Cardiac muscle cell (in vitro differentiated cells and primary cell): ENCODE measurements at regions not wholly inside any gene's neighbourhood (a gene's known extent, or its start where the extent isn't known, plus 50 kb on each side); places are given as distances from the start of the nearest gene placed in this dataset.

Experiments
- DNase-seq, 2 donors: peaks; one replicate each; pipeline versions ENCODE4 v3.0.0 to v3.0.0-alpha.2; 2010 to 2017; ENCODE audit warnings: low read depth in 1 of 2, low spot score in 1 of 2
- H3K27ac ChIP-seq: fragments of 200-600 bp; sonication (generic); 2 replicates; pipeline ENCODE4 v1.5.1; 2016
- H3K27me3 ChIP-seq: fragments of 200-600 bp; sonication (generic); 2 replicates; pipeline ENCODE4 v1.6.0; 2016; ENCODE audit warnings: control low read depth
- H3K36me3 ChIP-seq: fragments of 200-600 bp; sonication (generic); 2 replicates; pipeline ENCODE4 v1.5.1; 2016; ENCODE audit warnings: control low read depth
- H3K4me1 ChIP-seq: fragments of 200-600 bp; sonication (generic); 2 replicates; pipeline ENCODE4 v1.8.1; 2017; ENCODE audit warnings: low read depth, mild to moderate bottlenecking, mixed run types
- H3K4me3 ChIP-seq: fragments of 200-600 bp; sonication (generic); 2 replicates; pipeline ENCODE4 v1.5.1; 2016; ENCODE audit warnings: mild to moderate bottlenecking
- H3K9me3 ChIP-seq: fragments of 200-600 bp; sonication (generic); 2 replicates; pipeline ENCODE4 v1.5.1; 2017; ENCODE audit warnings: low read depth, mild to moderate bottlenecking, control low read depth
- TF ChIP-seq, protein P1 (sequence below): IDR thresholded peaks from 2 replicates; pipeline ENCODE4 v1.5.1; 2012; ENCODE audit warnings: low read depth, mild to moderate bottlenecking, low read length

DNA sequence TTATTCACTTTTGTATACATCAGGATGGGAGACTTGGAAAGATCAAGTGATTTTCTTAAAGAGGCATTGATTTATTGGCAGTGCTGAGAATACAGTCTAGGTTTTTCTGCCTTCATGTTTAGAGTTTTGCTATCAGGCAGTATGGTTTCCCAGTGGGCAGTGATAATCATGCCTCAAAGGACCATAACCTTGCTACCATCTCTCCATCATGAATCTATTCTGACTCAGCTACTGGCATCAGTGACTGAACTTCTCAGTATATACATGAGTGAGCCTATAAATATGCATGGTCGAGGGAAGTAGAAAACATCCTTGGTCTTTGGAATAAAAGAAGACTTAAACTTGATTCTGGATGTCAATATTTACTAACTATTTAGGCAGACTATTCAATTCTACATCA, 562.0 kb upstream of the AADAT start:
- DNase-seq, result no peak
- no peaks in the 10 kb centered on the region for H3K36me3 ChIP-seq
- H3K27ac ChIP-seq, result no peak overlapping the region

DNA sequence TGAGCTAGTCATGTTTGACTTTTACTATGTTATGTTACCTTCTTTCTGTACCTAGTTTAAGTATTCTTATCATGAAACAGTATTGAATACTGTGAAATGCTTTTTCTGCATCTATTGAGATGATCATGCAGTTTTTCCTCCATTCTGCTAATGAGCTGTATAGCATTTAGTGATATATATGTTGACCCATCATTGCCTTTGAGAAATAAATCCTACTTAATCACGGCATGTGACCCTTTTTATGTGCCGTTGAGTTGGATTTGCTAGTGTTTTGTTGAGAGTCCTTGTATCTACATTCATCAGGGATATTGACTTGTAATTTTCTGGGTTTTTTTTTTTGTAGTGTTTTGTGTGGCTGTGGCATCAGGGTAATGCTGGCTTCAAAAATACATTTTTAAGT, 537.7 kb upstream of the AADAT start:
- DNase-seq, result no peak
- Histone ChIP-seq H3K36me3 (no peaks in the 10 kb centered on the region), H3K27me3 (no peaks in the 10 kb centered on the region), H3K27ac (no peak overlapping the region), H3K4me1 (no peaks in the 10 kb centered on the region), H3K9me3 (no peaks in the 10 kb centered on the region), H3K4me3 (no peak overlapping the region)
- TF ChIP-seq, protein P1, sequence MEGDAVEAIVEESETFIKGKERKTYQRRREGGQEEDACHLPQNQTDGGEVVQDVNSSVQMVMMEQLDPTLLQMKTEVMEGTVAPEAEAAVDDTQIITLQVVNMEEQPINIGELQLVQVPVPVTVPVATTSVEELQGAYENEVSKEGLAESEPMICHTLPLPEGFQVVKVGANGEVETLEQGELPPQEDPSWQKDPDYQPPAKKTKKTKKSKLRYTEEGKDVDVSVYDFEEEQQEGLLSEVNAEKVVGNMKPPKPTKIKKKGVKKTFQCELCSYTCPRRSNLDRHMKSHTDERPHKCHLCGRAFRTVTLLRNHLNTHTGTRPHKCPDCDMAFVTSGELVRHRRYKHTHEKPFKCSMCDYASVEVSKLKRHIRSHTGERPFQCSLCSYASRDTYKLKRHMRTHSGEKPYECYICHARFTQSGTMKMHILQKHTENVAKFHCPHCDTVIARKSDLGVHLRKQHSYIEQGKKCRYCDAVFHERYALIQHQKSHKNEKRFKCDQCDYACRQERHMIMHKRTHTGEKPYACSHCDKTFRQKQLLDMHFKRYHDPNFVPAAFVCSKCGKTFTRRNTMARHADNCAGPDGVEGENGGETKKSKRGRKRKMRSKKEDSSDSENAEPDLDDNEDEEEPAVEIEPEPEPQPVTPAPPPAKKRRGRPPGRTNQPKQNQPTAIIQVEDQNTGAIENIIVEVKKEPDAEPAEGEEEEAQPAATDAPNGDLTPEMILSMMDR, result no peak

More for the DNA sequence above, 562.0 kb upstream of the AADAT start:
- H3K4me1 ChIP-seq, result no peaks in the 10 kb centered on the region
- H3K27me3 ChIP-seq, result no peaks in the 10 kb centered on the region
- no peak overlapping the region for H3K4me3 ChIP-seq
- TF ChIP-seq, protein P1, result no peak
- no peaks in the 10 kb centered on the region for H3K9me3 ChIP-seq

DNA sequence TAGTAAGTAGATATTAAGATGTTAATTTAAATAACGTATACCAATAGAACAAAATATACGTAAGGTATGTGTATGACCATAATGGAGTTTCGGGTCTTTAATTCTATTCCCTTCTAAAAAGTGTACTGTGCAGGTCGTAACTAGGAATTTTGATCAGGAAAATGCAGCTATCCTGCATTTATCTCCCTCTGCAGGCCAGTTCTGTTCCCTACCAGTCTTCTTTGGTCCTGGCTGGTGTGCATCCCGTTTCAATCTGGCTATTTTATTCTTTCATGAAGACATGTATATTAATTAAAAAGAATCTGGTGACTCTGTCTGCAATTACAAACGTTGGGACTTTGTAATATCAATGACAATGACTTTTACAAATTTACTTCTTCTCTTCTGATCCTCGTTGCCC, 534.1 kb upstream of the AADAT start:
- Histone ChIP-seq H3K4me1 (no peaks in the 10 kb centered on the region), H3K27ac (no peak overlapping the region), H3K36me3 (no peaks in the 10 kb centered on the region), H3K9me3 (no peaks in the 10 kb centered on the region), H3K27me3 (no peaks in the 10 kb centered on the region), H3K4me3 (no peak overlapping the region)
- no peak for DNase-seq
- TF ChIP-seq, protein P1, result no peak

DNA sequence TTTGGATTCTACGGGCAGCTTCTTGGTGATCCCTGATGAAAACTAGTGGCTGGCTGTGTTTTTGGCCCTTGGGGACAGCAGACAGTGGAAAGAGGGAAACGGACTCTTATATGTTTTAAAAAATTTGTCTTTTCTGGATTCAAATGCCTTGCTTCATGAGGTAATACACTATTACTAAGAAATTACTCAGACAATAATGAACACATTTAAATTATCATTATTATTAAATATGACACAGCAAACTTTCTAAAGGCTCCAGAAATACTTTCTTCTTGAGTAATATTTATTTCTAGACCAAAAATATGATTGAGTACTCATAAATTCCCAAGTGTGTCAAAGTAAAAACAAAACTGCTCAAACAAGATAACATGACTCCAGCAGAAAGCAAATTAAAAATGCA, 520.7 kb upstream of the AADAT start:
- Histone ChIP-seq H3K4me3 (no peak overlapping the region), H3K9me3 (no peaks in the 10 kb centered on the region), H3K4me1 (no peaks in the 10 kb centered on the region), H3K36me3 (no peaks in the 10 kb centered on the region), H3K27me3 (no peaks in the 10 kb centered on the region), H3K27ac (no peak overlapping the region)
- DNase-seq, result no peak
- TF ChIP-seq, protein P1, result no peak

DNA sequence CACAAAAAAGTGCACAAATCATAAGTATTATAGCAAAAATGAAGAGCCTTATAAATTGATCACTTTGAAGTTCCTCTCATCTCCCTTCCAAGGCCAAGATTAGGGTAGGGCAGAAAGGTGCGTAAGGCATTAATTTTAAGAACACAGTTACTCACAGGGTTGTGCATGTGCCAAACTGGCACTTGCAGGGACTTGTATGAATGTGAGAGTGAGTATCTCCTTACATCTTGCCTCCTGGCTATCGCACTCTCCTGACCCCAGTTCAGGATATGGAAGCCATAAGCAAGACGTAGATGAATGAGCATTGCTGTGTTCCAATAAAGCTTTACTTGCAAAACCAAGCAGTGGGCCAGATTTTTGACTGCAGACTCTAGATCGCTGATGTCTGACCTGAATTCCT, 510.1 kb upstream of the AADAT start:
- H3K4me3 ChIP-seq, result no peak overlapping the region
- DNase-seq, result no peak
- no peaks in the 10 kb centered on the region for H3K27me3 ChIP-seq
- H3K9me3 ChIP-seq, result no peaks in the 10 kb centered on the region
- H3K4me1 ChIP-seq, result no peaks in the 10 kb centered on the region
- H3K27ac ChIP-seq, result no peak overlapping the region
- no peaks in the 10 kb centered on the region for H3K36me3 ChIP-seq
- TF ChIP-seq, protein P1, result no peak

DNA sequence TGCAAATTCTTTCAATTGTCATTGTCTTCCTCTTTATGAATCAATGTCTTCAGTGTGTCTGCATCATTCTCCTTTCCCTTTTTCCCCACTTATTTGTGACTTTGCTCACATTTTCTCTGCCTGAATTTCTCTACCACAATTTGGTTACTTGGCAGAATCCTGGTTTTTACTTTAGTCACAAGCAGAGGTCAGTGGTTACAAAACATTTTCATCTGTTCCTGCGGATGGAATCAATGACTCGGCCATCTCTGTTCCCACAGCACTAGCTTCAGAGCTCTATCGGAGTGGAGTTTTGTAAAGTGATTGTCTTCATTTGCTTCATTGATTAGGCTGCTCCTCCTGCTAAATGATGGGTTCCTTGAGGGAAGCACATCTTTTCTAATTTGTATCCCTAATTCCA, 501.3 kb upstream of the AADAT start:
- Histone ChIP-seq H3K4me1 (no peaks in the 10 kb centered on the region), H3K27ac (no peak overlapping the region), H3K9me3 (no peaks in the 10 kb centered on the region), H3K36me3 (no peaks in the 10 kb centered on the region), H3K4me3 (no peak overlapping the region), H3K27me3 (no peaks in the 10 kb centered on the region)
- TF ChIP-seq, protein P1, result no peak
- DNase-seq, result no peak
